Effector memory CD4-positive, alpha-beta T cell (primary cell): ENCODE measurements at regions not wholly inside any gene's neighbourhood (a gene's known extent, or its start where the extent isn't known, plus 50 kb on each side); places are given as distances from the start of the nearest gene placed in this dataset.

Experiments
- DNase-seq, 3 donors: peaks; one replicate each; pipeline ENCODE4 v3.0.0-alpha.2; 2020
- H3K27ac ChIP-seq: 2 replicates; pipeline ENCODE4 v1.7.0; 2013; ENCODE audit warnings: mild to moderate bottlenecking, low read length, moderate library complexity; ENCODE audit not compliant: insufficient read depth, poor library complexity, severe bottlenecking
- H3K27me3 ChIP-seq: replicated peaks from 2 replicates; pipeline ENCODE4 v1.7.0; 2013; ENCODE audit warnings: mild to moderate bottlenecking, low read length; ENCODE audit not compliant: insufficient read depth, control insufficient read depth, poor library complexity, severe bottlenecking
- H3K36me3 ChIP-seq: 2 replicates; pipeline ENCODE4 v1.7.0; 2013; ENCODE audit warnings: mild to moderate bottlenecking, low read length, moderate library complexity; ENCODE audit not compliant: control insufficient read depth, insufficient read depth
- H3K4me1 ChIP-seq: 2 replicates; pipeline ENCODE4 v1.7.0; 2013; ENCODE audit warnings: low read length, mild to moderate bottlenecking; ENCODE audit not compliant: control insufficient read depth, insufficient read depth, poor library complexity, severe bottlenecking
- H3K4me3 ChIP-seq: 2 replicates; pipeline ENCODE4 v1.7.0; 2013; ENCODE audit warnings: low read length, low read depth, mild to moderate bottlenecking; ENCODE audit not compliant: insufficient read depth, poor library complexity, severe bottlenecking
- H3K9me3 ChIP-seq: 2 replicates; pipeline ENCODE4 v1.7.0; 2013; ENCODE audit warnings: mild to moderate bottlenecking, low read length, moderate library complexity; ENCODE audit not compliant: control insufficient read depth

DNA sequence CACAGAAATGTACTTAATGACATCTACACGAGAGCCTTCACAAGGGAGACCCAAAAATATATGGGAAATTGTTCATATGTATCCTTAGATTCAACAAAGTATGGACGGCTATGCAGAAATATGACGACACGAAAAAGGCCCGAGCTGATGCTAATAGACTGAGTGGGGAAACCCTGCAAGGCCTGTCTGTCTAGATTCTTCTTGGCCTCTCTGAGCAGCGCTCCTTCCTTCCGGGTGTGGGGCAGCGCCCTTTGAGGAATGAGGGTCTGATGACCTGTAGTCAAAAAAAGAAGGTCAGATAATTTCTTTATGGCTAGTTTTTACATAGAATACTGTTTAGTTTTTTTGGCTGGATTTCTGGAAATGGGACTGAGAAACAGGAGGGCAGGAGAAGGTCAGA is 192.8 kb upstream of the AKR1E2 start:
- DNase-seq = no peak
- Histone ChIP-seq H3K4me1 (no peaks in the 10 kb centered on the region), H3K4me3 (no peak overlapping the region), H3K27me3 (no peaks in the 10 kb centered on the region), H3K36me3 (no peaks in the 10 kb centered on the region), H3K9me3 (no peaks in the 10 kb centered on the region), H3K27ac (no peak overlapping the region)

GRCh38 chr10:4632757-4633156 is 193.2 kb upstream of the AKR1E2 start:
- no peak for DNase-seq
- Histone ChIP-seq H3K27me3 (no peaks in the 10 kb centered on the region), H3K4me1 (no peaks in the 10 kb centered on the region), H3K36me3 (no peaks in the 10 kb centered on the region), H3K4me3 (no peak overlapping the region), H3K9me3 (no peaks in the 10 kb centered on the region), H3K27ac (no peak overlapping the region)

GRCh38 chr10:4626919-4627318 is 199.1 kb upstream of the AKR1E2 start:
- no peaks in the 10 kb centered on the region for H3K9me3 ChIP-seq
- H3K36me3 ChIP-seq = no peaks in the 10 kb centered on the region
- H3K27me3 ChIP-seq = no peaks in the 10 kb centered on the region
- H3K27ac ChIP-seq = no peak overlapping the region
- H3K4me1 ChIP-seq = no peaks in the 10 kb centered on the region
- no peak for DNase-seq
- H3K4me3 ChIP-seq = no peak overlapping the region

DNA sequence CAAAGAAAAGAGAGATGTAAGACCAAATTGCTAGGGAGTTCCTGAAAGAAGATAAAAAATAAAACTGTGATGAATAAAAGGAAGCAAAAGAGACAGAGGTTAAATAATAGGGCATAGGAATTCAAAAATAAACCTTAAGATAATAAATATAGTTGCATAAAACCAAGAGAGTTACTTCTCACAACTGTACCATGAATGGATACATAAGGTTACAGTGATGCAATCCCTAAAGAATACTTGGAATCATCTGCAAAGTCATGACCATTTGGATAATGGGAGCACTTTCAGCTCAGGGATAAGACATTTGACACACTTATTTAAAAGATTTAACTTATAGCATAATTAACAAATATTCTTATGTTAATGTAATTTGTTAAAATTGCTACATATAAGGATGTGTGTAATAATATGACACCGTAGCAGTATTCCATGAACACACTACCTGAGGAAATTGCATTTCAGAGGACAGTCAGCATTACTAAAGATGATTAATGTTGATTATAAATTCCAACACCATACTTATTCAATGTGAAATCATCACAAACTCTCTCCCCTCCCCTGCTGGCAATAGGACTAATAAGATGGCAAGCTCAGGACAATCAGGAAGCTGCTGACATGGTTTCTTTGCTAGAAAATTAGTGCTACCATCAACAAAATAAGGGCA is 202.1 kb upstream of the AKR1E2 start:
- Histone ChIP-seq H3K36me3 (no peaks in the 10 kb centered on the region), H3K27me3 (no peaks in the 10 kb centered on the region), H3K9me3 (no peaks in the 10 kb centered on the region), H3K4me3 (no peak overlapping the region), H3K4me1 (no peaks in the 10 kb centered on the region), H3K27ac (no peak overlapping the region)
- no peak for DNase-seq

GRCh38 chr10:4623200-4623599 is 202.8 kb upstream of the AKR1E2 start:
- no peak overlapping the region for H3K4me3 ChIP-seq
- H3K27me3 ChIP-seq = no peaks in the 10 kb centered on the region
- no peaks in the 10 kb centered on the region for H3K36me3 ChIP-seq
- no peak for DNase-seq
- H3K27ac ChIP-seq = no peak overlapping the region
- H3K9me3 ChIP-seq = no peaks in the 10 kb centered on the region
- no peaks in the 10 kb centered on the region for H3K4me1 ChIP-seq

DNA sequence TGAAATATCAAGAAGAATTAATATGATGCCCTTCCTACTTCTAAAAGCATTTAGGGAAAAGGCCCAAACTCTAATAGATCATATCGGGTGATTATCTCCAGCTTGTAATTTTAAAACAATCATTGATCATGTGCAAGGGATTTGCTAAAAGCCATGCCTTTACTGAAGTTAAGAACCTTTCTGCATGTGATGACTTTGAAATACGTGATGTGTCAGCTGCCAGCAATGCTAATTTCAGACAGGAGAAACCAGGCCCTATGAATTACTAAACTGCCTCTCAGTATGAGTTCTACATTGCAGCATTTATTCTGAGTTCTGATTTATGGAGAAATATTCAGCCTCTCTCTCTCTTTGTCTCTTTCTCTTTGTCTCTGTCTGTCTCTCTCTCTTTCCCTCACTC is 203.6 kb upstream of the AKR1E2 start:
- no peaks in the 10 kb centered on the region for H3K36me3 ChIP-seq
- no peak overlapping the region for H3K4me3 ChIP-seq
- H3K4me1 ChIP-seq = no peaks in the 10 kb centered on the region
- DNase-seq = no peak
- no peaks in the 10 kb centered on the region for H3K27me3 ChIP-seq
- H3K27ac ChIP-seq = no peak overlapping the region
- no peaks in the 10 kb centered on the region for H3K9me3 ChIP-seq

DNA sequence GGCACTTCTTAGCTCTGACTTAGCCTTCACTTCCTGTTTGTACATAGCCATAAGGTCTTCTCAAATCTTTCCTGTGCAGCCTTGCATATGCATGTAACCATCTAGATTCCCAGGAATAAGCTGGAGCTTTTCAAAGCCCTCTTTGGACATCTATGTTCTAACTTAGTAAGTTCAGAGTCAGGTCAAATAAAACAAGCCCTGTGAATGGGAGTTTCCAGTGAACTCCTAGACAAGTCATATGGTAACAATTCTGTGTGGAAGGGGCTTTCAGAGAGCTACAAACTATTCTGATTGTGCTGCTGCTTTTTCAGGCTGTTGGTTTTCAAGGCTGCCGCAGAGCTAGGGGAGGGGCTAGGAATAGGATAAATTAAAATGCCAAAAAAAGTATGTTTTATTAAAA is 208.4 kb upstream of the AKR1E2 start:
- H3K4me3 ChIP-seq = no peak overlapping the region
- no peak overlapping the region for H3K27ac ChIP-seq
- no peaks in the 10 kb centered on the region for H3K4me1 ChIP-seq
- H3K36me3 ChIP-seq = no peaks in the 10 kb centered on the region
- peaks cover 5% of the 10 kb centered on the region for H3K9me3 ChIP-seq
- no peaks in the 10 kb centered on the region for H3K27me3 ChIP-seq
- no peak for DNase-seq

DNA sequence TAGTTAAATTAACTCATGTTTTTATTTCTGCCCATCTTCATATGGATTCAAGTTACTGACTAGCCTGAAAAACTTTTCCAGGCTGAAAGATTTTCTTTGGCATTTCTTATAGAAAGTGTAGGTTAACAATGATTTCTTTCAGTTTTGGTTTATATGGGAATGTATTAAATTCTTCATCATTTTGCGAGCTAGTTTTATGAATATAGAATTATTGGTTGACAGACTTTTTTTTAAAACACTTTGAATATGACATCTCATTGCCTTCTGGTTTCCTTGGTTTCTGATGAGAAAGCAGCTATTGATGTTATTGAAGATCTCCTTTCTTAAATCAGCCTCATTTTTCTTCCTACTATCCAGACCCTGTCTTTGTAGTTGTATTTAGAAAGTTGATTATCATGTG is 211.0 kb upstream of the AKR1E2 start:
- no peaks in the 10 kb centered on the region for H3K4me1 ChIP-seq
- DNase-seq = no peak

DNA sequence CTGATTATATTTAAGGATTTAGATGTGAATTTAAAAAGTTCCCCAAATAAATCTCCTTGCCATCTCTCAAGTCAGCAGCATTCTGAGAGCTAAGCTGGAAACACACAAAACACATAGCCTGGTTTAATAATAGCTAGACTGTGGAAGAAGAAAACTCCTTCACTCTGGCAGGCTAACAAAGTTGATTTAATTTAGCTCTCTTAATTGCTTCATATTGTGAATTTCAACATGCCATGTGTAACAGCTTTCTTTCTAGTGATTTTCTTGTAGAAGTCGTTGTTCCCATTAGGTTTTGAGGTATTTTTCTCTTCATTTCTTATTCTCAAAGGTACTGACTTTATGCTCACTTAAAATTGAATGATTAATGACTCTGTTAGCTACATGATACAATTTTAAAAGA is 216.8 kb upstream of the AKR1E2 start:
- Histone ChIP-seq H3K4me3 (no peak overlapping the region), H3K27me3 (no peaks in the 10 kb centered on the region), H3K4me1 (no peaks in the 10 kb centered on the region), H3K9me3 (no peaks in the 10 kb centered on the region), H3K27ac (no peak overlapping the region), H3K36me3 (no peaks in the 10 kb centered on the region)
- DNase-seq = no peak

More for the DNA sequence above, 211.0 kb upstream of the AKR1E2 start:
- no peaks in the 10 kb centered on the region for H3K36me3 ChIP-seq
- H3K27me3 ChIP-seq = no peaks in the 10 kb centered on the region
- no peak overlapping the region for H3K4me3 ChIP-seq
- peaks cover 5% of the 10 kb centered on the region for H3K9me3 ChIP-seq
- no peak overlapping the region for H3K27ac ChIP-seq

GRCh38 chr10:4607681-4608080 is 218.3 kb upstream of the AKR1E2 start:
- Histone ChIP-seq H3K36me3 (no peaks in the 10 kb centered on the region), H3K4me1 (no peaks in the 10 kb centered on the region), H3K27me3 (no peaks in the 10 kb centered on the region), H3K27ac (no peak overlapping the region), H3K4me3 (no peak overlapping the region), H3K9me3 (no peaks in the 10 kb centered on the region)
- no peak for DNase-seq
